ENCODE measurements at regions not wholly inside any gene's neighbourhood (a gene's known extent, or its start where the extent isn't known, plus 50 kb on each side); places are given as distances from the start of the nearest gene placed in this dataset.
"Not testable (repeated sequence)": the region's sequence is repeated elsewhere in the genome, so short reads cannot be mapped to it uniquely, and the experiment has no call there.

GRCh38 chr1:219322766-219323165 is 149.1 kb downstream of the LYPLAL1 start:
- H3K27me3 ChIP-seq (replicated peaks; ENCODE audit: control insufficient read depth, insufficient read depth, low read length) = no peaks in the 10 kb centered on the region; the same call in 1 of the 2 replicates
- TF ChIP-seq CTCF (IDR thresholded peaks at IDR 0.05; ENCODE audit: insufficient read depth, low read length, poor library complexity, severe bottlenecking) = no peak
- H3K36me3 ChIP-seq (ENCODE audit: control insufficient read depth, insufficient read depth, low read length) = no peaks in the 10 kb centered on the region
- no peak for DNase-seq (ENCODE audit: extremely low read depth, insufficient read length)
- no peak overlapping the region for H3K4me3 ChIP-seq (replicated peaks; ENCODE audit: low read depth, low read length)

GRCh38 chr1:219320563-219320962 is 146.9 kb downstream of the LYPLAL1 start:
- not testable (repeated sequence) for H3K27me3 ChIP-seq (replicated peaks; ENCODE audit: control insufficient read depth, insufficient read depth, low read length); H3K4me3 ChIP-seq (replicated peaks; ENCODE audit: low read depth, low read length); H3K36me3 ChIP-seq (ENCODE audit: control insufficient read depth, insufficient read depth, low read length); DNase-seq (ENCODE audit: extremely low read depth, insufficient read length)

GRCh38 chr1:219318826-219319225 is 145.1 kb downstream of the LYPLAL1 start:
- H3K4me3 ChIP-seq (replicated peaks; ENCODE audit: low read depth, low read length) = no peak overlapping the region
- no peak for TF ChIP-seq CTCF (IDR thresholded peaks at IDR 0.05; ENCODE audit: insufficient read depth, low read length, poor library complexity, severe bottlenecking)
- H3K36me3 ChIP-seq (ENCODE audit: control insufficient read depth, insufficient read depth, low read length) = no peaks in the 10 kb centered on the region
- H3K27me3 ChIP-seq (replicated peaks; ENCODE audit: control insufficient read depth, insufficient read depth, low read length) = no peaks in the 10 kb centered on the region; the same call in 1 of the 2 replicates
- no peak for DNase-seq (ENCODE audit: extremely low read depth, insufficient read length)

GRCh38 chr1:219317762-219318353 is 144.2 kb downstream of the LYPLAL1 start:
- DNase-seq (ENCODE audit: extremely low read depth, insufficient read length) = no peak
- peak; percentile 64 for TF ChIP-seq CTCF (IDR thresholded peaks at IDR 0.05; ENCODE audit: insufficient read depth, low read length, poor library complexity, severe bottlenecking)
- H3K36me3 ChIP-seq (ENCODE audit: control insufficient read depth, insufficient read depth, low read length) = no peaks in the 10 kb centered on the region
- no peaks in the 10 kb centered on the region for H3K27me3 ChIP-seq (replicated peaks; ENCODE audit: control insufficient read depth, insufficient read depth, low read length)
- H3K4me3 ChIP-seq (replicated peaks; ENCODE audit: low read depth, low read length) = no peak overlapping the region

- DNase-seq (ENCODE audit: extremely low read depth, insufficient read length) = no peak
- no peak overlapping the region for H3K4me3 ChIP-seq (replicated peaks; ENCODE audit: low read depth, low read length)
- no peaks in the 10 kb centered on the region for H3K36me3 ChIP-seq (ENCODE audit: control insufficient read depth, insufficient read depth, low read length)
- H3K27me3 ChIP-seq (replicated peaks; ENCODE audit: control insufficient read depth, insufficient read depth, low read length) = no peaks in the 10 kb centered on the region
- TF ChIP-seq CTCF (IDR thresholded peaks at IDR 0.05; ENCODE audit: insufficient read depth, low read length, poor library complexity, severe bottlenecking) = no peak
Measured at GRCh38 chr1:219316066-219316465, 142.4 kb downstream of the LYPLAL1 start.

DNA sequence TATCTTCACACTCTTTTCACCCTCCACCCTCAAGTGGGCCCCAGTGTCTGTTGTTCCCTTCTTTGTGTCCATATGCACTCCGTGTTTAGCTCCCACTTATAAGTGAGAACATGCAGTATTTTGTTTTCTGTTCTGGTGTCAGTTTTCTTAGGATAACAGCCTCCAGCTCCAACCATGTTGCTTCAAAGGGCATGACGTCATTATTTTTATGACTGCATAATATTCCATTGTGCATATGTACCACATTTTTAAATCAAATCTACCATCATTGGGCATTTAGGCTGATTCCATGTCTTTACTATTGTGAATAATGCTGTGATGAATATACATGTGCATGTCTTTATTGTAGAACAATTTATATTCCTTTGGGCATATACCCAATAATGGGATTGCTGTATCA is 140.3 kb downstream of the LYPLAL1 start:
- no peak for DNase-seq (ENCODE audit: extremely low read depth, insufficient read length)
- Histone ChIP-seq H3K27me3 (replicated peaks; ENCODE audit: control insufficient read depth, insufficient read depth, low read length) (no peaks in the 10 kb centered on the region), H3K36me3 (ENCODE audit: control insufficient read depth, insufficient read depth, low read length) (no peaks in the 10 kb centered on the region), H3K4me3 (replicated peaks; ENCODE audit: low read depth, low read length) (no peak overlapping the region)
- TF ChIP-seq CTCF (IDR thresholded peaks at IDR 0.05; ENCODE audit: insufficient read depth, low read length, poor library complexity, severe bottlenecking) = no peak

Data from GM06990 (cell line).